ENCODE measurements at regions not wholly inside any gene's neighbourhood (a gene's known extent, or its start where the extent isn't known, plus 50 kb on each side); places are given as distances from the start of the nearest gene placed in this dataset.

- H2BK15ac ChIP-seq (ENCODE audit: low read length) = no peak overlapping the region
- H2BK12ac ChIP-seq (ENCODE audit: low read depth, low read length) = no peak overlapping the region
- H3K9ac ChIP-seq (replicated peaks in 1 of 4; ENCODE audit: extremely low read depth in 1 of 4, low read depth in 3 of 4, low read length in 3 of 4) = no peak overlapping the region
- no peak overlapping the region for H3K4me2 ChIP-seq (ENCODE audit: insufficient read depth in 1 of 2, low read depth in 2 of 2, low read length in 2 of 2)
- H3K23ac ChIP-seq (ENCODE audit: insufficient read length) = no peak overlapping the region
- FAIRE-seq (no peak), DNase-seq (ENCODE audit: low read depth in 1 of 2, low spot score in 2 of 2) (no peak)
- H3K14ac ChIP-seq (ENCODE audit: insufficient read length) = no peak overlapping the region
- H3K4me3 ChIP-seq (ENCODE audit: extremely low read depth in 1 of 4, insufficient read depth in 2 of 4, low read depth in 3 of 4, low read length in 4 of 4) = no peak overlapping the region
- H2BK20ac ChIP-seq (ENCODE audit: low read length) = no peak overlapping the region
- peaks cover 0 to 5% (median 4%) of the 10 kb centered on the region in 4 experiments; a peak in 5 of 7 replicates for H3K4me1 ChIP-seq (replicated peaks in 1 of 4; ENCODE audit: control insufficient read depth in 3 of 4, insufficient read depth in 4 of 4, low read length in 3 of 4)
- H2BK120ac ChIP-seq (replicated peaks; ENCODE audit: low read depth, low read length) = no peak overlapping the region
- H3K27me3 ChIP-seq (replicated peaks in 1 of 4; ENCODE audit: control insufficient read depth in 3 of 4, extremely low read depth in 1 of 4, insufficient read depth in 3 of 4, low read length in 3 of 4) = no peaks in the 10 kb centered on the region
- no peak overlapping the region for H3K56ac ChIP-seq (replicated peaks; ENCODE audit: insufficient read length, low read depth, low read length)
- WGBS, 2 experiments (ENCODE audit: extremely low coverage in 1 of 2, insufficient coverage in 1 of 2, insufficient read length in 1 of 2, insufficient replicate concordance in 2 of 2, low coverage in 1 of 2, low lambda C conversion rate in 2 of 2, missing lambda C conversion rate in 1 of 2) = 88% methylated on average over 17 of the region's 17 CpGs; no CpG with 5 or more reads in 1 of the 2 experiments
- ChIA-PET CTCF (ENCODE audit: partially characterized antibody) (no interaction called here), POLR2A (ENCODE audit: partially characterized antibody) (interaction anchor here (0.8 kb wide), 1 partner anchor 67 kb away, joined by 3 read pairs; no protein-coding TSS in a partner anchor)
- H3K79me1 ChIP-seq (ENCODE audit: low read depth, low read length) = no peaks in the 10 kb centered on the region
- H2AK5ac ChIP-seq (ENCODE audit: low read depth, low read length) = no peak overlapping the region
- no peaks in the 10 kb centered on the region for H3K23me2 ChIP-seq (ENCODE audit: low read depth, low read length)
- no peak overlapping the region for H4K8ac ChIP-seq (ENCODE audit: extremely low read depth, insufficient read depth, low read length)
- no peak overlapping the region for H4K5ac ChIP-seq (ENCODE audit: insufficient read length, low read depth, low read length)
- no peaks in the 10 kb centered on the region for H4K20me1 ChIP-seq (replicated peaks in 1 of 2; ENCODE audit: control insufficient read depth in 1 of 2, insufficient read depth in 2 of 2, low read length in 2 of 2)
- no peaks in the 10 kb centered on the region for H3K79me2 ChIP-seq (ENCODE audit: control insufficient read depth in 1 of 2, insufficient read depth in 2 of 2, low read length in 2 of 2)
- no peak overlapping the region for H3K27ac ChIP-seq (ENCODE audit: low read depth, low read length)
- no peaks in the 10 kb centered on the region for H3K9me3 ChIP-seq (ENCODE audit: insufficient read depth in 2 of 2, low read depth in 1 of 2, low read length in 1 of 2)
- no peak overlapping the region for H4K91ac ChIP-seq (replicated peaks; ENCODE audit: insufficient read length, low read length)
- 0 out of 2 replicates have a peak overlapping the region, but pooled peaks have one; percentile 11 for H3K18ac ChIP-seq (ENCODE audit: extremely low read depth, low read length)
- H2BK5ac ChIP-seq (ENCODE audit: low read depth, low read length) = no peak overlapping the region
- no peaks in the 10 kb centered on the region for H3K36me3 ChIP-seq (ENCODE audit: control insufficient read depth in 2 of 4, insufficient read depth in 4 of 4, low read length in 3 of 4)
- H3K4ac ChIP-seq (replicated peaks; ENCODE audit: insufficient read length, low read depth, low read length) = no peak overlapping the region
- H2AFZ ChIP-seq (ENCODE audit: low read length) = no peak overlapping the region
- TF ChIP-seq HDAC2 (IDR thresholded peaks at IDR 0.05; ENCODE audit: borderline replicate concordance in 1 of 2, low read depth in 2 of 2, low read length in 2 of 2) = no peak
- TF ChIP-seq RXRA (IDR thresholded peaks at IDR 0.05; ENCODE audit: insufficient read depth, low read depth, low read length) = no peak
- TF ChIP-seq MAFK (IDR thresholded peaks at IDR 0.05; ENCODE audit: low read depth, low read length) = no peak
- TF ChIP-seq TAF7 (optimal IDR thresholded peaks at IDR 0.05; ENCODE audit: borderline replicate concordance, low read depth, low read length) = no peak
- TF ChIP-seq CEBPB (IDR thresholded peaks at IDR 0.05; ENCODE audit: low read depth, low read length) = no peak
Observed at GRCh38 chr4:23999714-24000469, 110.0 kb upstream of the PPARGC1A start.
